Activated naive CD8-positive, alpha-beta T cell treated with anti-CD3 and anti-CD28 coated beads for 36 hours (primary cell): ENCODE measurements at regions not wholly inside any gene's neighbourhood (a gene's known extent, or its start where the extent isn't known, plus 50 kb on each side); places are given as distances from the start of the nearest gene placed in this dataset.

Experiments
- DNase-seq: peaks from one replicate; pipeline ENCODE4 v3.0.0; 2021
- H3K27ac Mint-ChIP-seq: one replicate; pipeline ENCODE4 v1.8.0; 2022; ENCODE audit warnings: mild to moderate bottlenecking, moderate library complexity, mixed read lengths
- H3K27me3 Mint-ChIP-seq: one replicate; pipeline ENCODE4 v1.8.0; 2022; ENCODE audit warnings: mild to moderate bottlenecking, mixed read lengths
- H3K36me3 Mint-ChIP-seq: one replicate; pipeline ENCODE4 v1.8.0; 2021; ENCODE audit warnings: mild to moderate bottlenecking, mixed read lengths
- H3K4me1 Mint-ChIP-seq: one replicate; pipeline ENCODE4 v1.8.0; 2021; ENCODE audit warnings: mixed read lengths
- H3K4me3 Mint-ChIP-seq: one replicate; pipeline ENCODE4 v1.8.0; 2022; ENCODE audit warnings: mild to moderate bottlenecking, moderate library complexity, mixed read lengths
- H3K9me3 Mint-ChIP-seq: one replicate; pipeline ENCODE4 v1.8.0; 2022; ENCODE audit warnings: mixed read lengths

DNA sequence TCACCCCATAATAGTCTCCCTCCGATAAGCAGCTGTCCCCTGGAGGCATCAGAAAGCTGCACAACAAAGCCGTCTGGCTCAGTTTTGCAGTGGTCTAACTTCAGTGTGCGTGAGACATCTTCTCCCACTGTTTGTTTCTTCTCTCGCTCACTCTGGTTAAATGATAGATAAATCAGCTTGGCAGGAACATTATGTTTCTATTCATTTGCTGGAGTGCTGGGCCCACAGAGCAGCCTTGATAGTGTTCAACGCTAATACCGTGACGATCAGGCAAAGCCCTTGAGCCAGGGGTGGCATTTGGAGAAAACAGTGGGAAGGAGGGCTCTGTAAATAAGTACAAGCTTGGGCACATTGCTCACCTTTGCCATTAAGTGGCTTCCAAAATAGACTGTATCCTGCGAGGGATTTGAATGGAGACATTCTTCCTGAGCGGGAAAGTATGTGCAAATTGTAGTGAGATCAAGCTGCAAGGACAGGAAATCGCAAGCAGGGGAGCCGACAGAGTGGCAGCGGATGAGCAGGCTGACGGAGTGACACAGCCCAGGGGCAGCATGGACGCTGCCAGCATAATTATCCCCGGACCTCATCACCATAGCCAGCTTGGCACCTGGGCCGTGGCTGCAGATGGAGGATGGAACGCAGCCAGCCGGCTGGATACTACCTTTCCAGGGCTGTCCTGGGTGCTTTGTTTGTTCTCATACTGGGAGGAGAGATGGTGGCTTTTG lies 256.8 kb upstream of the FZD8 start:
- no peaks in the 10 kb centered on the region for H3K4me1 Mint-ChIP-seq
- no peaks in the 10 kb centered on the region for H3K36me3 Mint-ChIP-seq
- H3K4me3 Mint-ChIP-seq: no peak overlapping the region
- H3K27ac Mint-ChIP-seq: no peak overlapping the region
- no peak for DNase-seq
- peaks cover 5% of the 10 kb centered on the region for H3K9me3 Mint-ChIP-seq
- no peaks in the 10 kb centered on the region for H3K27me3 Mint-ChIP-seq

DNA sequence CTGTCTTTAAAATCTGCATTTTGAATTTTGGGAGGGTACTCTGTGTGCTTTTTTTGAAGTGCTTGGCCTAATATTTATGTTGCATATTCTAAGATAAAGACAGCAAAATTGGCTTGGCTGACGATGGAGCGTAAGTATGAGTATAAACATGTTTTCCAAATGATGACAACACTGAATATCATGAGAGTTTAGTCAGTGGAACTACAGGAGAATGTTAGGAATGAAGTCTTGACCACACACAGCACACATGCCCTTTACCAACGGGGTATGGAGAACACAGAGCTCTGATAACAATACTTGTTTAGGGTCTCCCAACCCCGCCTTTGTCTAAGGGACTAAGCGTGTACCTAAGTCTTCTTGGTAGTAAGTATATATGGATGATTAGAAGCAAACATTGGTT lies 253.9 kb upstream of the FZD8 start:
- peaks cover 6% of the 10 kb centered on the region for H3K9me3 Mint-ChIP-seq
- H3K4me3 Mint-ChIP-seq: no peak overlapping the region
- H3K27ac Mint-ChIP-seq: no peak overlapping the region
- H3K4me1 Mint-ChIP-seq: no peaks in the 10 kb centered on the region
- no peaks in the 10 kb centered on the region for H3K27me3 Mint-ChIP-seq
- DNase-seq: no peak
- H3K36me3 Mint-ChIP-seq: no peaks in the 10 kb centered on the region

DNA sequence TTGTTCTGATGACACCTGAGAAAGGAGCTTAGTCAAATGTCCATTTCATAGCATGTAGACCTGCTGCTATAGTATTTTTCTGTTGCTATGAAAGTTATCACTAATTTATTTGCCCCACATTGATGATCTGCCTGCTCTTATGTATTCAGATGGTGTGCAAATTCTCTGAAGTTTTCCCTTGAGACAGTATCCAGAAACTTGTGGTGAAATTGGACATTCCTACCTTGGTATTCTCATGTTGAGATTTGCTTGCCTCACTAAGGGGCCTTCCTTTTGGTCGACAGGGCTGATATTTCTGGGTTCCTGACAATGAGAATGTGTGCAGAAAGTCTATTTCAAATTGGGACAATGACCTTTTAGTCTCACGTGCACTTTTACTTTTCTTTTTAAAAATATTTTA lies 253.2 kb upstream of the FZD8 start:
- no peaks in the 10 kb centered on the region for H3K36me3 Mint-ChIP-seq
- H3K27ac Mint-ChIP-seq: no peak overlapping the region
- DNase-seq: no peak
- no peaks in the 10 kb centered on the region for H3K4me1 Mint-ChIP-seq
- no peaks in the 10 kb centered on the region for H3K27me3 Mint-ChIP-seq
- H3K4me3 Mint-ChIP-seq: no peak overlapping the region
- peaks cover 6% of the 10 kb centered on the region for H3K9me3 Mint-ChIP-seq

DNA sequence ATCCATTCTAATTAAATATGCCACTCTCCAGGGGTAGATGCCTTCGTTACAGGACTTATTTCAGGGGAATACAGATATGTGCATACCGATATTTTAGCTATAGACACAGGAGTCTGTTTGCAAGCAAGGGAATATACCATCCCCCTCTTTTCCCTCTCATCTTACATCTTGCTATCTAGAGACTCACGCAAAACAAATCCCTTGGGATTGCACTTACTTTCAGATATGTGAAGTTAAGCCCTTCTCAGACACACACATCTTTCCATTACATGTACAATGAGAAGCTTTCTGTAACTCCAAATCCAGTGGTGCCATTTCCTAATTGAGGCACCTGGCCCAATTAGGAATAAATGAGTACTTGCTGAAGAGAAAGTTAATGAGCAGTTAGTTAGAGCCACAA lies 250.4 kb upstream of the FZD8 start:
- no peaks in the 10 kb centered on the region for H3K36me3 Mint-ChIP-seq
- H3K27me3 Mint-ChIP-seq: peaks cover 4% of the 10 kb centered on the region
- no peak overlapping the region for H3K4me3 Mint-ChIP-seq
- no peak for DNase-seq
- H3K9me3 Mint-ChIP-seq: peaks cover 6% of the 10 kb centered on the region
- no peaks in the 10 kb centered on the region for H3K4me1 Mint-ChIP-seq
- no peak overlapping the region for H3K27ac Mint-ChIP-seq

DNA sequence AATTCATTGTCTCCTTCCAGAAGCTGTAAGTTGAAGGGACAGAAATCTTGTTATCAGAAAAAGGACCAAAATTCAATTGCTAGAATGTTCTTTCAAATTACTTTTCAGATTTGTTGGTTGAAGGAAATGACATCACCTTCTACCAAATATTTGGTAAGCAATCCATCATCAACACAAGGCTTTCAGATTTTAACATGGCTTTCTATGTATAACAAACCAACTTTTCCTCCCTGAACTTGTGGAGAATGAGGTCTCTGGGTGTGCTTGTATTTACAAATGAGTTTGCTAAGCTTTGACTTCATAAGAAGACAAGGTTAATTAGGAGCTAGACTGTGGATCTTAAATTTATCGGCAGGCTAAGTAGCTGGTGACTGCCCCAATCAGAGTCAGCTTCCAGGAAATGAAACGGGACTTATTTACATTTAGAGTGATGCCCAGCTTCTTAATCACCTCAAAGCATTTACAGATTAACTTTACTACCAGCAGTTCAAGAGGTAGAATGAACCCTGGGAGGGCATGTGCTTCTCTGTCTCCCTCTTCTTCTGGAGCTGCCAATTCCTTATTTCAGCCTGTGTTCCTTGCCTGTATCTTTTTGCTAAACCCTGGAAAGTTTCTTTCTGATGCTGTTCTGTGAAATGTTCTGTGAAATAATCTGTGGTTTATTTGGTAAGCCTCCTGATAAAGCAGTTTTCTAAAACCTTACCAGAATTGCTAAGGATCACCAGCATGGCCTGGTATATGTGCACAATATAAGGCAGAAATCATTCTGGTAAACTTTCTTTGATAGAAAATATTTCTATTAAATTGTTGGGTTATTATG lies 248.8 kb upstream of the FZD8 start:
- Mint-ChIP-seq H3K27me3 (peaks cover 4% of the 10 kb centered on the region), H3K36me3 (no peaks in the 10 kb centered on the region), H3K27ac (no peak overlapping the region), H3K4me3 (no peak overlapping the region), H3K9me3 (peaks cover 6% of the 10 kb centered on the region), H3K4me1 (no peaks in the 10 kb centered on the region)
- DNase-seq: no peak

DNA sequence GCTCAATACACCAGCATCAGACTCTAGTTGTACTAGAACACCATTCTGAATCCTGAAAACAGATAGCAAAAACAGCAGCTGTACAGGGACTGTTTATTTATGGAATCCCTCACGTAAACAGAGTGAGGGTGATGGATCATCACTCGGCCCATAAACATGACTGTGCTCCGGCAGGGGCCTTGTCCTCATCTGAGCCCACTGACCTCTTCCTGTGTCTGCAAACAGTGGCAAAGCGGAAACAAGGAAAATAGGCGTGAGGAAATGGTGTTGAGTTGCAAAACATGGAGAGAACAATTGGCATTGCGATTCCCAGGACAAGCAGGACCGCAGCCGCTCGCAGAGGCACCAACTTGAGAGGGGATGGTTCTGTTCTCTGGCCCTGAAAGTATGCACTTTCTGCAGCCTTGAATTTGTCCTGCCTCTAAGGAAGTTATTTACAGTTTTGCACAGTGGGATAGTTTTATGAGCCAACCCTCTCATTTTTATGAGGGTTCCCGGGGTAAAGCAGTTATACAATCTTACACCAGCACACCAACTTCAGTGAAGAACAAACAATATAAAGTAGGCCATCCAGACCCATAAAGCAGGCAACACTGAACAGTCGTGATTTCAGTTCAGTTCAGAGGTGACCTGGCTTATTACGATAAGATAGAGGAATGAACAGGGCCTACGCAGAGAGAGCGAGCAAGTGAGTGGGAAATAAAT lies 248.0 kb upstream of the FZD8 start:
- peaks cover 6% of the 10 kb centered on the region for H3K9me3 Mint-ChIP-seq
- DNase-seq: no peak
- no peaks in the 10 kb centered on the region for H3K4me1 Mint-ChIP-seq
- peaks cover 4% of the 10 kb centered on the region for H3K27me3 Mint-ChIP-seq
- H3K4me3 Mint-ChIP-seq: no peak overlapping the region
- no peak overlapping the region for H3K27ac Mint-ChIP-seq
- no peaks in the 10 kb centered on the region for H3K36me3 Mint-ChIP-seq

DNA sequence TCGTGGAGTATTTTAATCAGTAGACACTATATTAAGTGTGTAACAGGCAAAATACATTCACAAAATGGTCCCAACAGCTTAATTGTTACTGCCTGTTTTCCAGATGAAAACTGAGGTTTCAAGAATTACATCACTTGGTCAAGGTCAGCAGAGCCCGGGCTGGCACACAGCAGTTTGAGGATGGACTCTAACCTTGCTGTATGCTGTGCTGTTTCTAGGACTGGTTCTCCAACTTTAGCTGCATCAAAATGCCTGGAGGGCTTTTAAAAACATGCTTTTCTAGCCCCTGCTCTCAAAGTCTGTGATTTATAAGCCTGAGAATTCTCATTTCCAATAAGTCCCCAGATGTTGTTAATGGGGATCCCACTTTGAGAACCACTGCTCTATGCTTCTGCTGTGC lies 247.1 kb upstream of the FZD8 start:
- no peak overlapping the region for H3K27ac Mint-ChIP-seq
- peaks cover 4% of the 10 kb centered on the region for H3K9me3 Mint-ChIP-seq
- DNase-seq: no peak
- no peak overlapping the region for H3K4me3 Mint-ChIP-seq
- peaks cover 4% of the 10 kb centered on the region for H3K27me3 Mint-ChIP-seq
- no peaks in the 10 kb centered on the region for H3K4me1 Mint-ChIP-seq
- H3K36me3 Mint-ChIP-seq: no peaks in the 10 kb centered on the region

DNA sequence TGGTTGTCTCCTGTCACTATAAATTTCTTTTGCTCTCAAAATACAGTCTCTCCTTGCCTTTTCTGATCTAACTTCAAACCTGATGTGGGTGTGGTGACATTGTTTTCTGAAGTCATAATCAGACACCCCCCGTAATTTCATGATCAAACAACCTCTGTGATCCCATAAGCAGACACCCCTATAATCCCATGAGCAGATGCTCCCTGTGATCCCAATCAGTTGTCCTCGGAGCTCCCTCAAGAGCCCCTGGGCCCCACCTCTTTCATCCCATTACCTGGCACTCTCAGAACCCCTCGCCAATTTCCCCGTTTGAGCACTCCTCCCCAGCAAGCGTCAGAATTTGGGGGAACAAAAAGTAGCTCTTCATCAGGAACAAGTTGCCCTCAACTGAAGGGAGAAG lies 246.3 kb upstream of the FZD8 start:
- Mint-ChIP-seq H3K27ac (no peak overlapping the region), H3K36me3 (no peaks in the 10 kb centered on the region), H3K4me1 (no peaks in the 10 kb centered on the region), H3K4me3 (no peak overlapping the region), H3K27me3 (peaks cover 4% of the 10 kb centered on the region), H3K9me3 (no peaks in the 10 kb centered on the region)
- no peak for DNase-seq

DNA sequence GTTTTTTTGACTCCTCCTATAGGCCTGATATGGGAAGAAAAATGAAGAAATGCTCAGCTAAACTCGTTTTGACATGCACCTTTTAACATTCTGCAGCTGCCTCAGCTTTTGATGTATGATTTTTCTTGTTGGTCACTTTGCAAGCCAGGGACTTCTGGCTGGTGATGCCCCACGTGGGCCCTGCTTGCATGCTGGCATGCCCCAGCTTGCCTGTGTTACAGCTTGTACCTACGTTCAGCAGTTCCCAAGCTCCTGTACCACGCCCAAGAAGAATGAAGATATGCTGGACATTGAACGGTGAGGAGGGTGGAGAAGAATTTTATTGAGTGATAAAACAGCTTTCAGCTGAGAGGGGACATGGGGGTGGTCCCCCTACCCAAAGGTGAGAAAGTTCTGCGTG lies 245.6 kb upstream of the FZD8 start:
- DNase-seq: no peak
- H3K27me3 Mint-ChIP-seq: peaks cover 4% of the 10 kb centered on the region
- no peak overlapping the region for H3K27ac Mint-ChIP-seq
- no peaks in the 10 kb centered on the region for H3K9me3 Mint-ChIP-seq
- H3K4me1 Mint-ChIP-seq: no peaks in the 10 kb centered on the region
- no peak overlapping the region for H3K4me3 Mint-ChIP-seq
- no peaks in the 10 kb centered on the region for H3K36me3 Mint-ChIP-seq

DNA sequence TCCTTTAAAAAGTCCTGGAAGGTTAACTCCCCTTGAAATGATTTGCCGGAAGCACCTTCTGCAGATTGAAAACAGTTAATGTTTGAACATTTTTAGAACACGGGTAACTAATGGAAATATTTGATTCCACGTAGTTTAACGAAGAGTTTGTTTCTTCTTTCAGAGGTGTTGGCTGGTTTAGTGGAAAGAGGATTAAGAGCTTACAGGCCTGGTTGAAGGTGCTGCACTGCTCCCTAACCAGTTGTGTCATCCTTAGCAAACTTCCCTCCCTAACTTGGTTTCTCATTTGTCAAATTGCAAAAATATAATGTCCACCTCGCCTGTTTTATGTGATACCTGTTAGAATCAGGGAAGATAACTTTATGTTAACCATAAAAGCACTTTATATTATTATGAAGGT lies 243.0 kb upstream of the FZD8 start:
- Mint-ChIP-seq H3K36me3 (no peaks in the 10 kb centered on the region), H3K4me3 (no peak overlapping the region), H3K9me3 (no peaks in the 10 kb centered on the region), H3K4me1 (no peaks in the 10 kb centered on the region), H3K27ac (no peak overlapping the region), H3K27me3 (peaks cover 4% of the 10 kb centered on the region)
- no peak for DNase-seq

DNA sequence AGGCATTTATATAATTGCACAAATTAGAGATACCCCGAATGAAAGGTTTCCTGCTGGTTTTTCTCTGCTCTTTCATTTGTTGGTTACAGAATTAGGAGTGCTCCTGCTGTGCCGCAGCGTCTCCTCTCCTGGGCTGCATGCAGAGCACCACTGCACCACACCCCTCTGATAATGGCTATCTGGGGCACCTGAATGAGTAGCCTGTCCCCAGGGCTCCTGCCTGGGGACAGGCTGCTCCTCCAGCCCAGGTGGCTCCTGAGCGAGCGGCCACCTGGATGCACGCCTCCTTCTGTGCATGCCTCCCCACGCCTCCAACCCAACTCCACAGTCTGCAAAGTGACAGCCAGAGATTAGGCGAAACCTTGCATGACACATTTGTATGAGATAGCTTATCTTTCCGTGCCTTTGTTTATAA lies 242.6 kb upstream of the FZD8 start:
- no peaks in the 10 kb centered on the region for H3K9me3 Mint-ChIP-seq
- no peak overlapping the region for H3K27ac Mint-ChIP-seq

DNA sequence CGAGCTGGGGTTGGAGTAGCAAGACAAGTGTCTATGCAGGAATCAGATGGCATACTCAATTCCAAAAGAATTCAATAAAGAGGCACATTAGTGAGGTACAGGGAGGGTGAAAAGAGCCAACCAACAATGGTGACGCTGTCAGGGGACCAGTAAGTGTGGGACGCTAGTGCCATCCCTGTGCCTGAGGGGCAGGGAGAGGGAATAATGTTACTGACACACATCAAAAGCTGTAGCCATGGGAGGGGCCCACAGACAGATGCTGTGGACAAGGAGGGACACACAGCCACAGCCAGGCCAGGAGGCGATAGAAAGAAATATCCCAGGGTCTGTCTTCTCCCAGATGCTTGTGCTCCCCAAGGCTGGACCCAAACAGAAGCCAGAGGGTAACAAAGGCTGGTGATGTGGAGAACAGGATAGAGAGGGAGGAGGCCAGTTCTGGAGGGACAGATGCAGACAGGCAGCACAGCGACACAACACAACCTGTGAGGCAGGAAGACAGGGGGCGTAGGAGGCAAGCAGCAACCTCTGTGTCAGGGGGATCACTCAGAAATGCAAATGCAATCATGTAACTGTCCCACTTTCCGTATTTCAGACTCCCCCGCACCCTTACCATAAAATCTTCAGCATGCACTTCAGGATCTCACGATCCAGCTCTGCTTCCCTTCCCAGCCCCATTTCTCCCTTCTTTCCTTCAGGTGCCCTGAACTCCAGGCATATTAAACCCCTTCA lies 240.5 kb upstream of the FZD8 start:
- H3K4me1 Mint-ChIP-seq: no peaks in the 10 kb centered on the region
- no peaks in the 10 kb centered on the region for H3K9me3 Mint-ChIP-seq
- H3K36me3 Mint-ChIP-seq: no peaks in the 10 kb centered on the region

More for the DNA sequence above, 242.6 kb upstream of the FZD8 start:
- Mint-ChIP-seq H3K36me3 (no peaks in the 10 kb centered on the region), H3K27me3 (peaks cover 4% of the 10 kb centered on the region), H3K4me3 (no peak overlapping the region), H3K4me1 (no peaks in the 10 kb centered on the region)
- DNase-seq: no peak

DNA sequence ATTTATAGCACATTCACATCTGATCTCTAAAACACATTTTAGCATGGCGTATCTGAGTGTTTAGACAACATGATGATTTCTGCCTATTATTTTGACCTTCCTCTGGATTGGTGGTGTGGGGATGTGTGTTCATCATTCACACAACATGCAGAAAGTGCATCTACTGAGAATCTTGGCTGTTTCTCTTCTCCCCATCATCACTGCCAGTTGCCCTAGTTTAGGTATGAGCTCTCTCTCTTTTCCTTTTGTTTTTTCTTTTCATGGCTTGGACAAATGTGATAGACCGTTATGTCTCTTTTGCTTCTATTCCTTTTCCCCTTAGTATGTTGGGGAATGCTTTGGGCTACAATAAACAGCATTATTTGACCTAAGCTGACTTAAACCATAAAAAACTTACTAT lies 239.2 kb upstream of the FZD8 start:
- no peak overlapping the region for H3K4me3 Mint-ChIP-seq
- no peaks in the 10 kb centered on the region for H3K4me1 Mint-ChIP-seq
- H3K36me3 Mint-ChIP-seq: no peaks in the 10 kb centered on the region
- peaks cover 4% of the 10 kb centered on the region for H3K27me3 Mint-ChIP-seq
- H3K27ac Mint-ChIP-seq: no peak overlapping the region
- DNase-seq: no peak
- H3K9me3 Mint-ChIP-seq: no peaks in the 10 kb centered on the region

More for the DNA sequence above, 240.5 kb upstream of the FZD8 start:
- peaks cover 1% of the 10 kb centered on the region for H3K27me3 Mint-ChIP-seq
- no peak overlapping the region for H3K4me3 Mint-ChIP-seq
- no peak for DNase-seq
- no peak overlapping the region for H3K27ac Mint-ChIP-seq

DNA sequence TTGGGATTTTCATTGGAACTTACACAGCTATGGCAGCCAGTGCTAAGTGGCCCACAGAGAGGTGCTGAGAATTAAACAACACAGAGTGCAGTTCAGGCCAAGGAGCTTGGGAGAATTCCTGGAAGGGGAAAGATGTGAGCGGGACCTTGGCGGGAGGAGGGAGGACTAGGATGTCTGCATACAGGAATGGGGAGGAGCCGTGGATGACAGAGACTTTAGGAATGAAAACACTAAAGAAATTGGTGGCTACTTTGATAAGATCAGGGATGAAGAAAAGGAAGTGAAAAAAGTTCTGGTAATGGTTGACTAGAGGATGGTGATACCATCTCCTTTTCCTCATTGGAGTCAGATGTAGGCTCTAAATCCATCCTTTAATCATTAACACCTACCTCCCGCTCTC lies 234.2 kb upstream of the FZD8 start:
- DNase-seq: no peak
- Mint-ChIP-seq H3K9me3 (no peaks in the 10 kb centered on the region), H3K27me3 (peaks cover 10% of the 10 kb centered on the region), H3K36me3 (no peaks in the 10 kb centered on the region), H3K4me3 (no peak overlapping the region), H3K4me1 (no peaks in the 10 kb centered on the region), H3K27ac (no peak overlapping the region)
